ENCODE measurements at regions not wholly inside any gene's neighbourhood (a gene's known extent, or its start where the extent isn't known, plus 50 kb on each side); places are given as distances from the start of the nearest gene placed in this dataset.

- DNase-seq: peak; percentile 13
- H3K36me3 ChIP-seq: no peaks in the 10 kb centered on the region
- TF ChIP-seq CTCF (IDR thresholded peaks at IDR 0.05; ENCODE audit: low read depth, low read length): no peak
- H3K9me3 ChIP-seq: no peaks in the 10 kb centered on the region
- H3K4me1 ChIP-seq: peaks cover 9% of the 10 kb centered on the region
- H3K27me3 ChIP-seq: no peaks in the 10 kb centered on the region
- H3K4me3 ChIP-seq (ENCODE audit: low read depth, low read length): no peak overlapping the region
Measured at GRCh38 chr11:23423656-23424055, 563.4 kb upstream of the CCDC179 start.

GRCh38 chr11:23425381-23425780 is 565.1 kb upstream of the CCDC179 start:
- Histone ChIP-seq H3K4me3 (ENCODE audit: low read depth, low read length) (no peak overlapping the region), H3K4me1 (peaks cover 9% of the 10 kb centered on the region), H3K36me3 (no peaks in the 10 kb centered on the region), H3K27me3 (no peaks in the 10 kb centered on the region), H3K9me3 (no peaks in the 10 kb centered on the region)
- TF ChIP-seq CTCF (IDR thresholded peaks at IDR 0.05; ENCODE audit: low read depth, low read length): no peak
- DNase-seq: peak; percentile 10

GRCh38 chr11:23429569-23429968 is 569.3 kb upstream of the CCDC179 start:
- DNase-seq: no peak
- no peak overlapping the region for H3K4me3 ChIP-seq (ENCODE audit: low read depth, low read length)
- H3K9me3 ChIP-seq: no peaks in the 10 kb centered on the region
- no peaks in the 10 kb centered on the region for H3K27me3 ChIP-seq
- H3K36me3 ChIP-seq: no peaks in the 10 kb centered on the region
- peaks cover 3% of the 10 kb centered on the region; the same call in 1 of the 2 replicates for H3K4me1 ChIP-seq
- TF ChIP-seq CTCF (IDR thresholded peaks at IDR 0.05; ENCODE audit: low read depth, low read length): no peak

DNA sequence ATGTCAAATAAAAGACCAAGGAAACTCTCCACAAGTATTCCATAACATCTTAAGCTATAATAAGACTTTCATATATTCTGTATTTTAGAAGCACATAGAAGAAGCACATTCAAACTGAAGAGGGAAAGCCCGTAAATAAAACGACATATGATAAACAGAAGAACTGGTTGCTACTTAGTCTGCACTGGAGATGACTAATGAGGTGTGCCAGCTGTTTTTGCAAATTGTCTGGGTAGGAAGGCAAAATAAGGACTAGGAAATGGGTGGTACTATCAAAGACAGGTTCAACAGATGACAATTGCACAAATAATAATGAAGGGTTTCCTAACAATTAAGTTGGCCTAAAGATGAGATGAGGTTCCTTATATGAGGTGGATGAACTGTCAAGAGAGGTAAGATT is 593.2 kb upstream of the CCDC179 start:
- DNase-seq: no peak
- TF ChIP-seq CTCF (IDR thresholded peaks at IDR 0.05; ENCODE audit: low read depth, low read length): no peak
- Histone ChIP-seq H3K27me3 (no peaks in the 10 kb centered on the region), H3K4me1 (no peaks in the 10 kb centered on the region), H3K4me3 (ENCODE audit: low read depth, low read length) (no peak overlapping the region), H3K36me3 (no peaks in the 10 kb centered on the region), H3K9me3 (no peaks in the 10 kb centered on the region)

- Histone ChIP-seq H3K4me1 (no peaks in the 10 kb centered on the region), H3K4me3 (ENCODE audit: low read depth, low read length) (no peak overlapping the region), H3K27me3 (no peaks in the 10 kb centered on the region), H3K9me3 (no peaks in the 10 kb centered on the region), H3K36me3 (no peaks in the 10 kb centered on the region)
- TF ChIP-seq CTCF (IDR thresholded peaks at IDR 0.05; ENCODE audit: low read depth, low read length): no peak
- no peak for DNase-seq
Measured at GRCh38 chr11:23455321-23455891, 595.1 kb upstream of the CCDC179 start.

DNA sequence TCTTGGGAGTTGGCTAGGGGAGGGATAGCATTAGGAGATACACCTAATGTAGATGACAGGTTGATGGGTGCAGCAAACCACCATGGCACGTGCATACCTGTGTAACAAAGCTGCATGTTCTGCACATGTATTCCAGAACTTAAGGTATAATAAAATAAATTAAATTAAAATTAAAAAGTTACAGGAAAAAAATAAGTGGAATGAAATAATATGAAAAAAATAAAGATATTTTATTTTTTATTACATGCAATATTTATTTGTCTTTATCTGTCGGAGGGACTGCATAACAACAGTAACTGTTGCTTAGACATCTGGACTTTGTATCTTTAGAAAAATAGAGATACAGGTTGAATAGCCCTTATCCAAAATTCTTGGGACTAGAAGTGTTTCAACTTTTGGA is 597.4 kb upstream of the CCDC179 start:
- no peaks in the 10 kb centered on the region for H3K36me3 ChIP-seq
- no peak overlapping the region for H3K4me3 ChIP-seq (ENCODE audit: low read depth, low read length)
- DNase-seq: no peak
- TF ChIP-seq CTCF (IDR thresholded peaks at IDR 0.05; ENCODE audit: low read depth, low read length): no peak
- H3K9me3 ChIP-seq: no peaks in the 10 kb centered on the region
- no peaks in the 10 kb centered on the region for H3K4me1 ChIP-seq
- H3K27me3 ChIP-seq: no peaks in the 10 kb centered on the region
